Panc1 (cell line): ENCODE measurements at regions not wholly inside any gene's neighbourhood (a gene's known extent, or its start where the extent isn't known, plus 50 kb on each side); places are given as distances from the start of the nearest gene placed in this dataset.

Experiments used
- CTCF ChIP-seq: fragments of 450-650 bp; IDR thresholded peaks from 2 replicates; pipeline ENCODE4 v1.5.1; 2017; ENCODE audit warnings: mild to moderate bottlenecking
- POLR2AphosphoS5 ChIP-seq: IDR thresholded peaks from 2 replicates; pipeline ENCODE4 v1.6.1; 2012; ENCODE audit warnings: mild to moderate bottlenecking, low read depth, low read length, moderate library complexity
- TCF7L2 ChIP-seq: IDR thresholded peaks from 2 replicates; pipeline ENCODE4 v1.6.1; 2011; ENCODE audit warnings: mild to moderate bottlenecking, low read depth, low read length, inconsistent platforms

- TF ChIP-seq CTCF (no peak), TCF7L2 (no peak), POLR2AphosphoS5 (no peak)
Measured at GRCh38 chr10:111811517-111811916, 372.0 kb downstream of the GPAM start.
